Endothelial cell (in vitro differentiated cells): ENCODE measurements at regions not wholly inside any gene's neighbourhood (a gene's known extent, or its start where the extent isn't known, plus 50 kb on each side); places are given as distances from the start of the nearest gene placed in this dataset.
A peak's percentile ranks its signal among the peaks of the same experiment; 100 is the strongest.

Source experiments
- DNase-seq: peaks from one replicate; pipeline ENCODE4 v3.0.0; 2021; ENCODE audit warnings: low spot score
- H3K27ac Mint-ChIP-seq: one replicate; pipeline ENCODE4 v1.8.0; 2021; ENCODE audit warnings: mixed read lengths, inconsistent platforms; ENCODE audit not compliant: unreplicated experiment
- H3K27me3 Mint-ChIP-seq: one replicate; pipeline ENCODE4 v1.8.0; 2021; ENCODE audit warnings: mild to moderate bottlenecking, moderate library complexity, mixed read lengths, inconsistent platforms; ENCODE audit not compliant: unreplicated experiment
- H3K36me3 Mint-ChIP-seq: one replicate; pipeline ENCODE4 v1.8.0; 2021; ENCODE audit warnings: mild to moderate bottlenecking, low read depth, mixed read lengths, inconsistent platforms; ENCODE audit not compliant: unreplicated experiment
- H3K4me1 Mint-ChIP-seq: one replicate; pipeline ENCODE4 v1.8.0; 2021; ENCODE audit warnings: mild to moderate bottlenecking, mixed read lengths, inconsistent platforms; ENCODE audit not compliant: unreplicated experiment
- H3K4me3 Mint-ChIP-seq: one replicate; pipeline ENCODE4 v1.8.0; 2021; ENCODE audit warnings: mild to moderate bottlenecking, mixed read lengths, inconsistent platforms; ENCODE audit not compliant: unreplicated experiment
- H3K9me3 Mint-ChIP-seq: one replicate; pipeline ENCODE4 v1.8.0; 2021; ENCODE audit warnings: mixed read lengths, inconsistent platforms; ENCODE audit not compliant: unreplicated experiment
- CTCF ChIP-seq: fragments of 200-600 bp; sonication (generic); IDR thresholded peaks from one replicate; pipeline ENCODE4 v1.5.0; 2021; ENCODE audit warnings: antibody characterized with exemption; ENCODE audit not compliant: unreplicated experiment

- peaks cover 19% of the 10 kb centered on the region for H3K36me3 Mint-ChIP-seq
- no peaks in the 10 kb centered on the region for H3K9me3 Mint-ChIP-seq
- peaks cover 5% of the 10 kb centered on the region for H3K27me3 Mint-ChIP-seq
- TF ChIP-seq CTCF, result no peak
- H3K27ac Mint-ChIP-seq, result no peak overlapping the region
- H3K4me1 Mint-ChIP-seq, result peaks cover 21% of the 10 kb centered on the region
- no peak overlapping the region for H3K4me3 Mint-ChIP-seq
- DNase-seq, result no peak
Observed at GRCh38 chr1:239792157-239792556, 299.5 kb upstream of the FMN2 start.

GRCh38 chr1:239795304-239795703, 296.4 kb upstream of the FMN2 start:
- no peak for TF ChIP-seq CTCF
- H3K36me3 Mint-ChIP-seq, result peaks cover 13% of the 10 kb centered on the region
- H3K4me3 Mint-ChIP-seq, result no peak overlapping the region
- peak overlapping the region; percentile 28 for H3K27ac Mint-ChIP-seq
- H3K27me3 Mint-ChIP-seq, result peaks cover 4% of the 10 kb centered on the region
- peaks cover 30% of the 10 kb centered on the region for H3K4me1 Mint-ChIP-seq
- no peak for DNase-seq
- H3K9me3 Mint-ChIP-seq, result no peaks in the 10 kb centered on the region

- H3K27ac Mint-ChIP-seq, result no peak overlapping the region
- H3K4me1 Mint-ChIP-seq, result peaks cover 39% of the 10 kb centered on the region
- no peak for TF ChIP-seq CTCF
- DNase-seq, result no peak
- peaks cover 3% of the 10 kb centered on the region for H3K27me3 Mint-ChIP-seq
- no peaks in the 10 kb centered on the region for H3K9me3 Mint-ChIP-seq
- H3K4me3 Mint-ChIP-seq, result no peak overlapping the region
- H3K36me3 Mint-ChIP-seq, result peaks cover 13% of the 10 kb centered on the region
Observed at GRCh38 chr1:239799617-239800016, 292.1 kb upstream of the FMN2 start.

- Mint-ChIP-seq H3K9me3 (no peaks in the 10 kb centered on the region), H3K27me3 (peaks cover 3% of the 10 kb centered on the region), H3K4me1 (peaks cover 34% of the 10 kb centered on the region), H3K4me3 (no peak overlapping the region), H3K36me3 (peaks cover 17% of the 10 kb centered on the region), H3K27ac (no peak overlapping the region)
- no peak for DNase-seq
- no peak for TF ChIP-seq CTCF
Observed at GRCh38 chr1:239800861-239801260, 290.8 kb upstream of the FMN2 start.

DNA sequence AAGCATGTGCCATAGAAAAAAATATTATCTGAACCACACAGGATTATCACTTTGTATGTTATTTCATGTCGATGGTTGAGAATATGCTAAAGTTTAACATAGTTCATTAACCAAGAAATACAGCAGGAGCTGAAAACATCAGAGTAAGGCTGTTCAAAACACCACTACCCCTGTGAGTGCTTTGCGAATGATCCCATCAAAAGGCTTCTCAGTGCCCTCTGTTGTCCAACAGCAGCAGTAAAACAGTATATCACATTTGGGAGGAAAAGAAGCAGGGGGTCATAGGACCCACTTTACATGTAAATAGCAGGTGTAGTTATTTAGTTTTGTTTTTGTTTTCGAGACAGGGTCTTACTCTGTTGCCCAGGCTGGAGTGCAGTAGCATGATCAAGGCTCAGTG, 289.4 kb upstream of the FMN2 start:
- Mint-ChIP-seq H3K27ac (no peak overlapping the region), H3K4me3 (no peak overlapping the region), H3K4me1 (peaks cover 35% of the 10 kb centered on the region), H3K36me3 (peaks cover 17% of the 10 kb centered on the region), H3K27me3 (peaks cover 3% of the 10 kb centered on the region), H3K9me3 (no peaks in the 10 kb centered on the region)
- no peak for TF ChIP-seq CTCF
- no peak for DNase-seq
